Ureter (tissue), 1 donor: ENCODE measurements at regions not wholly inside any gene's neighbourhood (a gene's known extent, or its start where the extent isn't known, plus 50 kb on each side); places are given as distances from the start of the nearest gene placed in this dataset.

ENCODE experiments used
- DNase-seq: peaks from one replicate; pipeline ENCODE4 v3.0.0-alpha.2; 2020; ENCODE audit warnings: low spot score
- donor health status: DM: yes; HTN: yes; CAD: no.

DNA sequence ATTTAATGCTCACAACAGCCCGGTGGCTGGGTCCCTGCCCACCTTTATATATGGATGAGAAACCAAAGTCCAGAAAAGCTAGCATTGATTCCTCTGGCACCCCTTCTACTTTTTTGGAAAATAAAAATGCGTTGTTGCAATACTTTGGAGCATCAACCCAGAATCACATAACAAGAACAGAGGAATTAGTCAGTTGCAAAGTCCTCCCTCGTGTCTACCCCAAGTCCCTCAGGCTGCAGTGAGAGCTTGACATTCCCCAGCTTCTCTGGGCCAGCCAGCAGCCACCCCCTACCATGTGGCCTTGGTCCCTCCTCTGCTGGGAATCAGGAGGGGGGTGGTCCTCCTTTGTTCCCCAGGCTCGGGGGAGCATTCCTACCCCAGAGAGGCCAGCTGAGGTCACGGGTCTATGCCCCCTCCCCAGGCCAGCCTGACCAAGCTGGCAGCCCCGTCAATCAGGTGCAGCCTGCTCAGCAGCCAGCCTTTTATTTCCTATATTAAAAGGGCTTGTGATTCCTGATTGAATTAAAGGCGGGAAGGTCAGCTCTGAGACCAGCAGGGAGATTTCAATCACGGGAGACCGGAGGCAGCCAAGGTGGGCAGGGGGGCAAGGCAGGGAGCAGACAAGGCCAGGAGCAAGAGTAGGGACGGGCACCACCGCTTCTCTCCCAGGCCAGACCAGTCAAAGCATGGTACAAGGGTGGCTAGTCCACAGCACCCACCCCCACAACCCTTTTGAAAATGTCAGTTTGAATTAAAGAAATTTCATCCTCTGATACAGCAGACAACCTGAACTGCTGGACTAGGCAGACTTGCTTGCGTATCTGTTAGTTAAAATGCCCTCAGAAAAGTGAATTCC is 158.9 kb downstream of the MRPL14 start:
- DNase-seq, result peak; percentile 36

DNA sequence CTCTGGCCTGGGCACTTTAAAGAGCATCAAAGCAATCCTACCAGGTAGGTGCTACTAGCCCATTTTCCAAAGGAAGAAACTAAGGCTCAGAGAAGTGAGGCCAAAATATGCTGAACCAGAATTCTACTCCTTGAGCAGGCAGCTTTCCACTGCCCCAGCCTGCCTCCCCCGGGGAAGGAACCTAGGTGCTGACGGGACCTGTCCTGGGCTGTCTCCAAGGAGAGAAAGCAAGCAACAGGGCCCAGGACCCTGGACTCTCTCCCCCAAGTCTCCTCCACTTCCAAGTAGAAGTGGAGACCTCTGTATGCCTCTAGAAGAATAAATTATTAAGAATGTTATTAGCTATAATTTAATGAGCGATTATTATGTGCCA is 159.5 kb downstream of the MRPL14 start:
- peak; percentile 24 for DNase-seq

DNA sequence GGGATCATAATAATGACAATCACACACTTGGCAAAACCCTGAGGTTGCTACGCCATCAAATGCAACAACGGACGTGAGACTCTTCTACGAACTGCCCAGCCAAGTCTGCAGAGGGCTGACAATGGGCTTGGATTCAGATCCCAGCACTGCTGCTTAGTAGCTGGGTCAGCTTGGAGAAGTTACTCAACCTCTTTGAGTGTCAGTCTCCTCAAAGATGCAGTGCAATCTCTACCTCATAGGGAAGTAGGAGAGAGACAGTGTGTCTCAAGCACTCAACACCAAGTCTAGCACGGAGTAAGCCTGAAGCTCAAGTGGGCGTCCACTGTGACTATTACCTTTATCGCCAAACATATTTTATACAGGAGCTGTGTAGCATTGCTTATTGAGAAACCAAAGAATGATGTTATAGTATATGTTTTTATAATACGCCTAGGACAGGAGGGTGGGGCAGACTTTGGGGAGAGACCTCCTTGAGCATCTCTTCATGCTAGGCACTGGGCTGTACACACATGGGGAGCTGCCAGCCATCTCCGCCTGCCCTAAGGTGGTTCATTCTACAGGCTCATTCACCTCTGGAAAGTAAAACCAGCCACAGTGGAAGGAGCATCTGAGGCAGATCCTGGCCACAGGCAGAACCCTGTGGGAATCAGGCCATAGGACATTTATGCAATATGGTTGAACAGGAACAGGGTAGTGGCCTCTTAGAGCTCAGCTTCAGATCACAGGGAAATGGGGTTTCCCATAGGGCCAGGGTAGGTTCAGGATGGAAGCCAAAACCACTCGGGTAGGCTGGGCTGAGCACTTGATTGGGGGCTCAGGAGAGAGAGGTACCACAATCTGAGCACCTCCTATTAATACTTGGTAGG is 160.2 kb downstream of the MRPL14 start:
- DNase-seq, result peak; percentile 24

DNA sequence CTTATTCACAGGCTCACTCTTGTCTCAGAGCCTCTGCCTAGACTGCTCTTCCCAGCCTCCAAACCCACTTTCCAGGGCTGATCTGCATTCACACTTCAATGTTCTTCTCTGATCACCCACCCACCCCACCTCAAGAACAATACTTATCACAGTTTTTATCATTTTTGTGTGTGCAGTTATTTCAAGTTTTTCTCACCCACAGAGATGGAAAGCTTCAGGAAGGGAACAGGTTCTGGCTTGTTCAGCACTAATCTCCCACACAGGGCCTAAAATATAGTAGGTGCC is 160.9 kb downstream of the MRPL14 start:
- DNase-seq, result no peak

DNA sequence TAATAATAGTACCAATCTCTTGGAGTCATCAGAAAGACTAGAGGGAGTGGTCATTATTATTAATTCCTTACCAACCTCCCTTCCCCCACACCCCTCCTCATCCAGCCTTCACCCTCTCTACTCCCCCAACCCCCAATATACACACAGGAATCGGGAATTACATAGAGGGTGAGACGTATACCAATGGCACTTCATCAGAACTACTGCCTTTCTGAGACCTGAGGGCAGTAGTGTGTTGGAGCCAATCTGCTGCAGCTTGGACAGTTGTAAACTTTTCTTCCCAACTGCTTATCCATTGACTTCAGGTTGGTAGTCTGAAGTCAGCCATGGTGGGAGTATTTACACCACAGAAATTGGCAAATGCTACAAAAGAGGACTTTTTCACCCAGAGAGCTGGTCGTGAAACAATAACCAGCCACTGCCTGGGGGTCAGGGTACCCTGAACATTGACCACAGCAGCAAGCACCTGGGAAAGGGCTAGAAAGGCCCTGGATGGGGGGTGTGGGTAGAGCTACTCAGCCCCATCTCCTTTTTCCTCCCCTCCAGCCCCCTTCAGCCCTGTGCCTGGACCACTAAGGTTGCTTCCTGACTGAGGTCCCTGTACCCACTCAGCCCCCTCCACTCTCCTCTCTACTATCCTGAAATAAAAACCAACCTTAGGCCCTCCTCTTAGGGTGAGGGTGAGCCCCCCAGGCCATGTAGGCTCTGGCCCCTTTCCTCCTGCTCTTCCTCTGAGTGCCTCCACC is 161.5 kb downstream of the MRPL14 start:
- DNase-seq, result peak; percentile 27

DNA sequence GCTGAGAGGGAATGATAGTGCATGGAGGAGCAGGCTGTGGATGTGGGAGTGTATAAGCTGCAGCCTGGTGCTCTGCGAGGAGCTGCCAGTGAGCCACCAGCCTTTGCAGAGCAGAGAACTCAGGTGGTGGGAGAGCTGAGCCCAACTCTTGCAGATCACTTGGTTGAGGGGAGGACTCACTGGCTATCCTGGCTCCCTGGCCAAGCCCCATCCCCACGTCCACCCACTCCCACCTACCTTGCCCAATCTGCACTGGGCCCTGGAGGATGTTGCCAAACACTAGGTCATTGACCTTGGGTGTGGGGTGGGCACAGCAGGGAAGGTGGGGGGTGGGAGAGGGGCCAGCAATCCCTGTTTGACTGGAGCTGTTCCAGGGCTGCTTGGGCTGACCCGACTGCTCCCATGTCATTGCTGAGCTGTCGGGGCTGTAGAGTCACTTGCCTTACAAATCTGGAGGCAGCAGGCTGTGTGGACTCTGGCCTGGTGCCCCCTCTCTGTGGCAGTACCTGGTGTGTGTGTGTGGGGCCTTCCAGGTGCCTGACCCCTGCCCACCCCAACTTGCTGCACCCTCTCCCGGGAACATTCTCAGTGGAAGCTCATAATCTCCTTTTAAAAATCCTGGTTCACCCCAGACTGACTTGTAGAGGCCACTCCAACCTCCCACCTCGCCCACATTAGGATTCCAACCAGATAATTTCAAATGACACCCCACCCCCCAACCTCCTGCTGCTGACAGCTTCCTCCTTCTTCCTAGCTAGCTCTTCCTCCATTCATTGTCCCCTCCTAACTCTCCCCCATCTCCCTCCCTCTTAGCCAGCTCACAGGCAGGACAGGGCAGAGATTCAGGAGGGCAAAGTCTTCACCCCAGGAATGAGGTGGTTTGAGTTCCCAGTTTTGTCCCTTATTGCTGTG is 162.3 kb downstream of the MRPL14 start:
- peak; percentile 36 for DNase-seq

DNA sequence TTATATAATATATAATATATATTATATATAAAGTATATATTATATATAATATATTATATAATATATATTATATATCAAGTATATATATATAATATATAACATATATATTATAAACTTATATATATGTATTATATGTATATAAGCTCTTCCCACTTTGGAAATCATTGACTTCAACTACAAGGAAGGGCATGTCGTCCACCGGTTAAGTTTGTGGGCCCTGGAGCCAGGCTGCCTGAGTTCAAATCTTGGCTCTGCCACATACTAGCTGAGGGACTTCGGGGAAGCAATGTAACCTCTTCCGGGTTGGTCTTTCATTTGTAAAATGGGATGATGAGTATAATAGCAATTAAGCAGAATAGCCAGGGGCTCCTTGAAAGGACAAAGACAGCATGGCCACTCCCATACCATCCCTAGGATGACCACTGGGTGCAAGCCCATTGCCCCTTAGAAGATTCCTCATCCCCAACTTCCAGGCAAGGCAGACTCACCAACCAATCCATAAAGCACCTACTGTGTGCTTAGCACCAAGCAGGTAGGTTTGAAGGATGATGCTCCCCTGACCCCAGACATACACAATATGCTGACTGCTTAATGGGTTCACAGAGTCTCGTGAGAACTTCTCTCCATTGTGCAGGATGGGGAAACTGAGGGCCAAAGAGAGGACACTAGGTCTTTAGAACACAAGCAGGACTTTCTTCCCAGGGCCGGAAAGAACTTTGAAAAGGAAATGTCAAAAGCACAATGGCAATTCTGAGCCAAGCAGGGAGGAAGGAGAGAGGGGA is 163.2 kb downstream of the MRPL14 start:
- DNase-seq, result peak; percentile 19

DNA sequence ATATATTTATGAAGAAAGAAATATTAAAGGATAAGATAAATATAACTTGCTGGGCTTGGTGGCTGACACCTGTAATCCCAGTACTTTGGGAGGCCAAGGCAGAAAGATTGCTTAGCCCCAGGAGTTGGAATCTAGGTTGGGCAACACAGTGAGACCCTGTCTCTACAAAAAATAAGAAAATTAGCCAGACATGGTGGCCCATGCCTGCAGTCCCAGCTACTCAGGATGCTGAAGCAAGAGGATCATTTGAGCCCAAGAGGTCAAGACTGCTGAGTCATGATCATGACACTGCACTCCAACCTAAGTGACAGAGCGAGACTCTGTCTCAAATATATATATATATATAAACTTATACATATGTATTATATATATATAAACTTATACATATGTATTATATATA is 164.0 kb downstream of the MRPL14 start:
- DNase-seq, result no peak

DNA sequence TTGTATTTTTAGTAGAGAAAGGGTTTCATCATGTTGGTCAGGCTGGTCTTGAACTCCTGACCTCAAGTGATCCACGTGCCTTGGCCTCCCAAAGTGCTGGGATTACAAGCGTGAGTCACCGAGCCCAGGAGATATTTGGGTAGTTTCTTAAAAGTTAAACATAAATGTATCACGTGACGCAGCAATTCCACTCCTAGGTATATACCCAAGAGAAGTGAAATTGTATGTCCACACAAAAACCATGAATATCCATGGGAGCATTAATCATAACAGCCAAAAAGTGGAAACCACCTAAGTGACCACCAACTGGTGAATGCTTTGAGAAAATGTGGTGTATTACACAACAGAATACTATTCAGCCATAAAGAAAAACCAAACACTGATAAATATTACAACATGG is 164.8 kb downstream of the MRPL14 start:
- no peak for DNase-seq

DNA sequence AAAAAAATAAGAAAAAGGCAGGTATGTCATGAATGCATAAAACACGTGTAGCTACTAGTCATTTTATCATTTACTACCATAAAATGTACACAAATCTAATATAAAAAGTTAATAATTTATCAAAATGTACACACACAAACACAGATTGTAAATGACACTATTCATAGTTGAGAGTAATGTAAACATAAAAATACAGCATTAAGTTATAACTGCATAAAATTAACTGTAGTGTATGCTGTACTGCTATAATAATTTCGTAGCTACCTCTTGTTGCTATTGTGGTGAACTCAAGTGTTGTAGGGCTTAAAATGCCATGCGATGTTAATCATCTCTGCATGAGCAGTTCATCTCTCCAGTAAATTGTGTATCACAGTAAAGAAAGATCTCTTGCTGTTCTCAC is 170.0 kb downstream of the MRPL14 start:
- DNase-seq, result no peak

DNA sequence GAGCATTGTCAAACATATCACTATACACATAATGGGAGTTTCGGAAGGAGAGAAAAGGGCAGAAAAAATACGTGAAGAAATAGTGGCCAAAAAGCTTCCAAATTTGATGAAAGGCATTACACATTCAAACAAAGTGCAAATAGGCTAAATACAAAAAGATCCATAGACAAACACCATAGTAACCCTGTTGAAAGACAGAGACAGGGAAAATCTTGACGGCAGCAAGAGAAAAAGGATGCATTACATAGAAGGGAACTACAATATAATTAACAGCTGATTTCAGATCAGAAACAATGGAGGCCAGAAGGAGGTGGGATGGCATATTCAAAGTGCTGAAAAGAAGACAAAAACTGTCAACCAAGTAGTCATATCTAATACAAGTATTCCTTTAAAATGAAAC is 170.8 kb downstream of the MRPL14 start:
- DNase-seq, result no peak

DNA sequence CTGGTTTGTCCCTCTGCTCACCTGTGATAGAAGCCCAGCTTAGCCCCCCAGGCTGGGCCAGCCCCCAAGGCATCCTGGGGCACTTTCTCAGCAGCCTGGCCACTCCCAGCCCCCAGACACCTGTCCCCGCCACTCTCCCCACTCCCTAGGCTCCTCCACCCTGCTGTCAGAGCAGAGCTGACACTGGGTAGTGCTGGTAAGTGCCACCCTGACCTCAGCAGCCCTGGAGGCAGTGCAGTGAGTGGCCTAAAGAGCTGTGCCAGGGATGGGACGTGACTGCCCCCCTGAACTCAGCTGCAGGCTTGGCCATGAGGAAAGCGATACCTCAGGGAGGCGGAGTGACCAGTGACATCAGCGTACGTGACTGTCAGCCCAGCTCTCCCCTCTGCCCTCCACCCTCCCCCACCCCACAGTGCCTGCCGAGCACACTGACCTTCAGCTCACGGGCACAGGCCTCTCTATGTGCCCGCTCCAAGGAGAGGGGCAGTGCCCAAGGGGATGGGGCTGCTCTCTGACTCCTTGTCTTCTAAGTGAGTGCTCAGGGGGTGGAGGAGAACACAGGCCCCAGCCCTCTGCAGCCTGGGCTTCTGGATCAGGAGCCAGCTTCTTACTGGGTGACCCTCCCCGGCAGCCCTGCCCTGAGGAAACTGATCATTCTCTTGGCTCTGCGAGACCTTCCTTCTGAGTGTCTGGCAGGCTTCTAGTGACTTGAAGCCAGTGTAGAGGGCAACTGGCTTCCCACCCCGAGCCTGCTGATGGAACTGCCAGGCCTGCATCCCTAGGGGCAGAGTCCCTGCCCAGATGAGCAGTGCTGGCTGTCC is 172.7 kb downstream of the MRPL14 start:
- DNase-seq, result peak; percentile 32

DNA sequence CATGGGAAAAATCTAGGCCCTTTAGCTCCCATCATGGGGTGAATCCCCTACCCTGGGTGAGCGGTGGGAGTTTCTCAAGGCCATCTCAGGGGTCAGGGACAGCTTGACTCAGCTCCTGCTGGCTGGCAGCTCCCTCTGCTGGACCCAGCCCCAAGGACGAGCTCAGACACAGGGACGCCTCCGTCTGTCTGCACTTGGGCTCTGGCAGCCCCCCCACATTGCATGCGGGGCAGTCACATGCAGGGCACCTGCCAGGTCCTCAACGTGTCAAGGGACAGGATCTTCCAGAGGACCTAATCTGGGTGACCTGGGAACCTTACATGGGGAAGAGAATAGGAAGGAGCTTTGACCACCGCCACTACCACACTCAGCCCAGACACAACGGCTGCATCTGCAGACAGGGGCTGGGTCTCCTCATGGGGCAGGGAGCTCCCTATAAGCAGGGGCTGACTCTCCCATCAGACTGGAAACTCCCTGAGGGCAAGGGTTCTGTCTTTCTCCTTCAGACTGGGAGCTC is 173.4 kb downstream of the MRPL14 start:
- DNase-seq, result peak; percentile 43

DNA sequence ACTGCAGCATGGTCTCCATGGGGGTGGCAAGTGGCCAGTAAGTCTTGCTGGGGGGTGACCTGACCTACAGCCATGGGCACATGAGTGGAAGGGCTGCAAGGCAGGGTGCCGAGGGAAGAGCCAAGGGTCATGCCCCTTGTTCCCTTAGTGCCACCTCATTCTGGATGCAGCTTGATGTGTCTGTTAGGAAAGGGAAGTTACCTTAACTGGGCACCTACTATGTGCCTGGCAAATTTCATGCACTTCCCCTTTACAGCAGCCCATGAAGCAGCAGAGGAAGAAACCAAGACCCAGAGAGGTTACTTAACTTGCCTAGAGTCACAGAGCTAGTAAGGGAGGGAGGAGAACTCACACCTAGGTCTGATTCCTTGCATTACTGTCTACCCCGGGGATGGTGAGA is 174.0 kb downstream of the MRPL14 start:
- peak; percentile 29 for DNase-seq

DNA sequence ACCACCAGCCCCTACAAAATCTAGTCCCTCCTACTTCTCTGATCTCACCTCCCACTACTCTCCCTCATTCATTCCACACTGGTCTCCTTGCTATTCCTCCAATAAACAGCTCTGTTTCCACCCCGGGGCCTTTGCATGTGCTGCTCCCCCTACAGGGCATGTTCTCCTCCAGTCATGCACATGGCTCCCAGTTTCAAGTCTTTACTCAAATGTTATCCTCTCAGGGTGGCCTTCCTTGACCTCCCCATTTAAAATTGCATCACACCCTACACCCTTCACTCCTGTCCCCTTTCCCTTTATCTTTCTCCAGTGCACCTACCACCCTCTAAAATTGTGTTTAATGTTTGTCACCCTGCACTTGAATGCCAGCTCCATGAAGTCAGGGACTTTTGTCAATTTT is 174.5 kb downstream of the MRPL14 start:
- peak; percentile 40 for DNase-seq

DNA sequence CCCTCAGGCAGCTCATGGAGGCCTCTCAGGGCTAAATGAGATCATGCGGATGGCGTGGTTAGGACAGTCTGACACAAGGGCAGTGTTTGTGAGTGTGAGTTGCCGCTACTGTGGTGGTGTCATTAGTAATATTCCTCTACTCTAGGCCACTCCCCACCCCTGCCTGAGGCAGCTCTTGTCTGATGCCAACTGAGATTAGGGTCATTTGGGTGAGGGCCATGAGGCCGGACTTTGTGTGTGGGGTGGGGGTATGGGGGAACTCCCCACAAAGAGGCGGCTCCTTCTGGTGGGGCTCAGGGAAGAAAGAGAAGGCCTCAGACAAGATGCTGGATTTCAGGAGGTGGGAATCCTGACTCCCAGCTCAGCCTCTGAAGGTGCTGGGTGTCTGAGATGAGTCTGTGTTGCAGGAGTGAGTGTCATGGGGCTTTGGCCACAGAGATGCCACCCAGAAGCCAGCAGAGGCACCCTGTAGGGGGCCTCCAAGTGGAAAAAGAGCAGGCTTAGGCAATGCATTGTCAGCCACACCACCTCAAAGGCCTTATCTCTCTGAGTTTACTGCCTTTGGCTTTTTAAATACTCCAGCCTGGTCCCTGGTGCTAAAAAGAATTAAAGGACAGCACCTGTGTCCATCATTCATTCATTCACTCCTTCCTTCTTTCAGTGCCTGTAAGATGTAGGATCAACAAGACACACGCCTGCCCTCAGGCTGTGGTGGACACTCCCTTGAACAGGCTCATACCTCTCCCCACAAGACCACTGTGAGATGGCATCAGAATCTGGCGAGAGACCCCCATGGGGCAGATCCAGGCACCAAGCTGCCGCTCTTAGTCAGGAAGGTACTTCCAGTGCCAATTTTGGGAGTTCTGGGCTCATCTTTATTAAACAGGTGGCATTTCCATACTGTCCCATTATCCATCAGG is 175.2 kb downstream of the MRPL14 start:
- DNase-seq, result peak; percentile 40

DNA sequence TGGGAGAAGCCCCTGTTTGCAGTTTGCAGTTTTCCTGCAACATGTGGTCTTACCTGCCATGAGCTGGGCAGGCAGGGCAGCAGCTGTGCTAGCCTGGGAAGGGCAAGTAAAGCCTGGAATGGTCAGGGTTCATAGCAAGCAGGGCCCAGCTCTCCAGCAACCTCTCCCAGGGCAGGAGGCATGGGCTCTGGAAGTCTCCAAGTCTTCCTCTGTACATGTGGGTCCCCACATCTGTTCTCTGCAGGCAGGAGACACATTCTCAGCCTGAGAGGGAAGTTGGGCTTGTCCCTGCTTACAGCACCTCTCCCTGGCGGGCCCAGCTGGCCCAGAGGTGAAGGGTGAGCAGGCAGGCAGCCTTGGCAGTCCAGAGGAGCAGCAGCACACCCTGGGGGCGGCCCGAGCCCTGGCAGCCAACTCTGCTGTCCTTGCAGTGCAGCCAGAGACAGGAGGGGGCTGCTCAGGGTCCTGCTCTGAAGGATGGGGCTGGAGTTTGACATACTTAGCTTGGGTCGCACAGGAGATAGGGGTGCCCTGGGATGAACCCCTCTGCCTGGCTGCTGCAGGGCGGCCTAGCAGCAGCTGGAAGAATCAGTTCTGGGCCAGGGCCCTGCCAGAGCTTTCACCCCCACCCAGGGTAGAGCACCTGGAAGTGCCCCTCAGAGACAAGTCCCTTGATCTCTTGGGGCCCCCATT is 176.0 kb downstream of the MRPL14 start:
- DNase-seq, result peak; percentile 80

DNA sequence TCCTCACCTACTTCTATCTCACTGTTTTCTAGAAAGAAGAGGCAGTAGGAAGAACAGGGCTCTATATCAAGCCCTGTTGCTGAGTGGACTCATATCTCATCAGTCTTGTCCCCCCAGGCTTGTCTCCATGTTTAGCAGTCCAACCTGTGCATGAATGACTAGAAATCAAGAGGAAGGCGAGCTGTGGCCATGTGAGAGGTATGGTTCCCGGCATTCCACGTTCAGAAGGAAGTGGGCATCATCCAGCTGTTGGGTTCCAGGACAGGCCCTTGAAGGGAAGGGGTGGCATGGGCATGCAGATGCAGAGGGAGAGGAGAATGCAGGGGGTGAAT is 176.6 kb downstream of the MRPL14 start:
- no peak for DNase-seq
